Liver (tissue), 8 donors: ENCODE measurements at regions not wholly inside any gene's neighbourhood (a gene's known extent, or its start where the extent isn't known, plus 50 kb on each side); places are given as distances from the start of the nearest gene placed in this dataset.

Experiments used
- DNase-seq: peaks from one replicate; pipeline ENCODE4 v3.0.0-alpha.2; 2017; ENCODE audit warnings: low spot score
- H3K27ac ChIP-seq, 2 donors: one replicate each; pipeline ENCODE4 v1.7.0; 2013; ENCODE audit warnings: inconsistent platforms in 2 of 2, low read length in 2 of 2, control low read depth in 1 of 2, low read depth in 1 of 2, mild to moderate bottlenecking in 1 of 2
- H3K27me3 ChIP-seq, 4 donors: one replicate each; pipeline versions ENCODE4 v1.6.1 to v1.7.0; 2013; ENCODE audit warnings: low read length in 3 of 4, inconsistent platforms in 1 of 4, mild to moderate bottlenecking in 1 of 4, moderate library complexity in 1 of 4; ENCODE audit not compliant: control insufficient read depth in 4 of 4, insufficient read depth in 4 of 4
- H3K36me3 ChIP-seq, 4 donors: one replicate each; pipeline versions ENCODE4 v1.6.1 to v1.7.0; 2013; ENCODE audit warnings: low read length in 3 of 4, mild to moderate bottlenecking in 3 of 4, low read depth in 1 of 4, moderate library complexity in 1 of 4; ENCODE audit not compliant: control insufficient read depth in 4 of 4, insufficient read depth in 3 of 4
- H3K4me1 ChIP-seq, 4 donors: one replicate each; pipeline versions ENCODE4 v1.6.1 to v1.7.0; 2013; ENCODE audit warnings: low read length in 3 of 4, mild to moderate bottlenecking in 3 of 4, moderate library complexity in 1 of 4; ENCODE audit not compliant: control insufficient read depth in 4 of 4, insufficient read depth in 4 of 4
- H3K4me3 ChIP-seq, 3 donors: one replicate each; pipeline versions ENCODE4 v1.6.1 to v1.7.0; 2013; ENCODE audit warnings: low read length in 3 of 3, control low read depth in 1 of 3, low read depth in 1 of 3, mild to moderate bottlenecking in 1 of 3
- H3K9ac ChIP-seq, 2 donors: one replicate each; pipeline ENCODE4 v1.7.0; 2013; ENCODE audit warnings: low read length in 2 of 2, mild to moderate bottlenecking in 2 of 2, moderate library complexity in 2 of 2, control low read depth in 1 of 2, low read depth in 1 of 2
- H3K9me3 ChIP-seq, 4 donors: one replicate each; pipeline versions ENCODE4 v1.6.1 to v1.7.0; 2013; ENCODE audit warnings: low read length in 3 of 4; ENCODE audit not compliant: control insufficient read depth in 4 of 4
- EGR1 ChIP-seq, 2 donors: IDR thresholded peaks; 2 replicates each; pipeline ENCODE4 v1.6.1; 2016 to 2018; ENCODE audit warnings: antibody characterized with exemption in 2 of 2, low read depth in 2 of 2
- FOXA2 ChIP-seq: IDR thresholded peaks from 2 replicates; pipeline ENCODE4 v1.6.1; 2016; ENCODE audit warnings: antibody characterized with exemption
- GABPA ChIP-seq, 2 donors: IDR thresholded peaks in 1 of 2; conservative IDR thresholded peaks in 1 of 2; 2 replicates each; pipeline ENCODE4 v1.6.1; 2016; ENCODE audit warnings: antibody characterized with exemption in 2 of 2, mild to moderate bottlenecking in 1 of 2, moderate library complexity in 1 of 2
- HNF4A ChIP-seq, 2 donors: conservative IDR thresholded peaks; 2 replicates each; pipeline ENCODE4 v1.6.1; 2016; ENCODE audit warnings: antibody characterized with exemption in 2 of 2, mild to moderate bottlenecking in 2 of 2
- HNF4G ChIP-seq: IDR thresholded peaks from 2 replicates; pipeline ENCODE4 v1.6.1; 2016; ENCODE audit warnings: antibody characterized with exemption
- JUND ChIP-seq, 2 donors: IDR thresholded peaks; 2 replicates each; pipeline ENCODE4 v1.6.1; 2016; ENCODE audit warnings: antibody characterized with exemption in 2 of 2
- NR2F2 ChIP-seq: IDR thresholded peaks from 2 replicates; pipeline ENCODE4 v1.6.1; 2016; ENCODE audit warnings: antibody characterized with exemption
- RAD21 ChIP-seq, 2 donors: IDR thresholded peaks; 2 replicates each; pipeline ENCODE4 v1.6.1; 2016; ENCODE audit warnings: antibody characterized with exemption in 2 of 2, mild to moderate bottlenecking in 2 of 2
- RXRA ChIP-seq, 2 donors: IDR thresholded peaks; 2 replicates each; pipeline ENCODE4 v1.6.1; 2017 to 2018; ENCODE audit warnings: antibody characterized with exemption in 2 of 2, mild to moderate bottlenecking in 1 of 2
- SP1 ChIP-seq: IDR thresholded peaks from 2 replicates; pipeline ENCODE4 v1.6.1; 2018; ENCODE audit warnings: antibody characterized with exemption, mild to moderate bottlenecking
- TAF1 ChIP-seq: conservative IDR thresholded peaks from 2 replicates; pipeline ENCODE4 v1.6.1; 2016; ENCODE audit warnings: antibody characterized with exemption, mild to moderate bottlenecking
- YY1 ChIP-seq: IDR thresholded peaks from 2 replicates; pipeline ENCODE4 v1.6.1; 2016; ENCODE audit warnings: antibody characterized with exemption, mild to moderate bottlenecking
- WGBS: extraction: QIAGEN DNeasy Blood & Tissue Kit; methylation state at CpG from one replicate; pipeline ENCODE4 v1.1.7; 2013; 5-methylcytosine and 5-hydroxymethylcytosine counted together
- TF ChIP-seq, protein P1 (sequence below): fragments of 150-350 bp; IDR thresholded peaks from 2 replicates; pipeline ENCODE4 v1.5.1; 2017; ENCODE audit warnings: improper control_type of control experiment, low read depth, low read length; ENCODE audit not compliant: missing input control
- TF ChIP-seq, protein P2 (sequence below): IDR thresholded peaks from 2 replicates; pipeline ENCODE4 v1.6.1; 2016; ENCODE audit warnings: antibody characterized with exemption
- TF ChIP-seq, protein P3 (sequence below): IDR thresholded peaks from 2 replicates; pipeline ENCODE4 v1.6.1; 2016; ENCODE audit warnings: antibody characterized with exemption
- TF ChIP-seq, protein P4 (sequence below): IDR thresholded peaks from 2 replicates; pipeline ENCODE4 v1.6.1; 2016; ENCODE audit warnings: antibody characterized with exemption, mild to moderate bottlenecking
- TF ChIP-seq, protein P5 (sequence below): IDR thresholded peaks from 2 replicates; pipeline ENCODE4 v1.6.1; 2016; ENCODE audit warnings: antibody characterized with exemption
- donor health status: healthy.
- donor health status: healthy.
- donor health status: healthy.
- donor health status: healthy.
- donor health status: healthy.

DNA sequence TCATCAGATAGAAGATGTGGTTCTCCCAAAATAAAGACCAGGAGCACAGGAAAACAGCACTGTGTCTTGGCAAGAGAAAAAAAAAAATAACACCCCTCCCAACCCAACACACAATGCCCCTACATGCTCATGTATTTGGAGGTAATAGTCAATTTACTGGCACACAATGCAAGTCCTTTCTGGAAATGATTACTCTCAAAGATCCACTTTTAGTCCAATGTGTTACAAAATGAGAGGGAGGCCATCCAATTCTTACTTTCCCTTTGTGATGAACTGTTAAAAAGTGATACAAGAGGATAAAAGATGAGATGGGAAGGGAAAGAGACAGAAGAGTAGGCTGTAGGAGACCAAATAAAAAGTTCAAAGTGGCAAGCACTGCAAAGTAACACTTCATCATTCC lies 180.3 kb upstream of the DKK2 start (continued):
- TF ChIP-seq, protein P1, sequence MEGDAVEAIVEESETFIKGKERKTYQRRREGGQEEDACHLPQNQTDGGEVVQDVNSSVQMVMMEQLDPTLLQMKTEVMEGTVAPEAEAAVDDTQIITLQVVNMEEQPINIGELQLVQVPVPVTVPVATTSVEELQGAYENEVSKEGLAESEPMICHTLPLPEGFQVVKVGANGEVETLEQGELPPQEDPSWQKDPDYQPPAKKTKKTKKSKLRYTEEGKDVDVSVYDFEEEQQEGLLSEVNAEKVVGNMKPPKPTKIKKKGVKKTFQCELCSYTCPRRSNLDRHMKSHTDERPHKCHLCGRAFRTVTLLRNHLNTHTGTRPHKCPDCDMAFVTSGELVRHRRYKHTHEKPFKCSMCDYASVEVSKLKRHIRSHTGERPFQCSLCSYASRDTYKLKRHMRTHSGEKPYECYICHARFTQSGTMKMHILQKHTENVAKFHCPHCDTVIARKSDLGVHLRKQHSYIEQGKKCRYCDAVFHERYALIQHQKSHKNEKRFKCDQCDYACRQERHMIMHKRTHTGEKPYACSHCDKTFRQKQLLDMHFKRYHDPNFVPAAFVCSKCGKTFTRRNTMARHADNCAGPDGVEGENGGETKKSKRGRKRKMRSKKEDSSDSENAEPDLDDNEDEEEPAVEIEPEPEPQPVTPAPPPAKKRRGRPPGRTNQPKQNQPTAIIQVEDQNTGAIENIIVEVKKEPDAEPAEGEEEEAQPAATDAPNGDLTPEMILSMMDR, result no peak
- TF ChIP-seq TAF1 (no peak), EGR1 (IDR thresholded peaks at IDR 0.05; ENCODE audit: low read depth in 2 of 2) (no peak), YY1 (no peak)
- TF ChIP-seq, protein P2, sequence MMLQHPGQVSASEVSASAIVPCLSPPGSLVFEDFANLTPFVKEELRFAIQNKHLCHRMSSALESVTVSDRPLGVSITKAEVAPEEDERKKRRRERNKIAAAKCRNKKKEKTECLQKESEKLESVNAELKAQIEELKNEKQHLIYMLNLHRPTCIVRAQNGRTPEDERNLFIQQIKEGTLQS, result no peak

DNA sequence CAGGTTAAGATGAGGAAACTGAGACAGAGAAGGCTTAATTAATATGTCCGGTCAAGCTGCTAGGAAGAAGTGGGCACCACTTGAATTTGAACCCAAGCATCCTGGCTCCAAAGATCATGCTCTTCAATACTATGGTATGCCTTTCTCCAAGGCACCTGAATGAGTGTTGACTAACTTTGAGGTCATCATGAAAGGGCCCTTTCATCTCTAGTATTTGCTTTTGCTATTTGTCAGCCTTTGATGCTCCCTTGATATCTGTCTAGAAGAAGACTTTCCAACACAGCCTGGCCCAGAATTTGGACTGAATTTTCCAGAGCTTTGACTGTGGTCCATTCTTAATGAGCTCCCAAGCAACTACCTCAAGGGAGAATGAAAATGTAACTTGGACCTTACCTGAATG lies 179.1 kb upstream of the DKK2 start:
- Histone ChIP-seq H3K9ac (no peak overlapping the region), H3K4me1 (no peaks in the 10 kb centered on the region), H3K36me3 (no peaks in the 10 kb centered on the region), H3K27me3 (no peaks in the 10 kb centered on the region), H3K27ac (no peak overlapping the region), H3K4me3 (no peak overlapping the region), H3K9me3 (no peaks in the 10 kb centered on the region)
- no peak for DNase-seq
- 92% methylated on average over 1 of the region's 1 CpG for WGBS
- TF ChIP-seq, protein P3, sequence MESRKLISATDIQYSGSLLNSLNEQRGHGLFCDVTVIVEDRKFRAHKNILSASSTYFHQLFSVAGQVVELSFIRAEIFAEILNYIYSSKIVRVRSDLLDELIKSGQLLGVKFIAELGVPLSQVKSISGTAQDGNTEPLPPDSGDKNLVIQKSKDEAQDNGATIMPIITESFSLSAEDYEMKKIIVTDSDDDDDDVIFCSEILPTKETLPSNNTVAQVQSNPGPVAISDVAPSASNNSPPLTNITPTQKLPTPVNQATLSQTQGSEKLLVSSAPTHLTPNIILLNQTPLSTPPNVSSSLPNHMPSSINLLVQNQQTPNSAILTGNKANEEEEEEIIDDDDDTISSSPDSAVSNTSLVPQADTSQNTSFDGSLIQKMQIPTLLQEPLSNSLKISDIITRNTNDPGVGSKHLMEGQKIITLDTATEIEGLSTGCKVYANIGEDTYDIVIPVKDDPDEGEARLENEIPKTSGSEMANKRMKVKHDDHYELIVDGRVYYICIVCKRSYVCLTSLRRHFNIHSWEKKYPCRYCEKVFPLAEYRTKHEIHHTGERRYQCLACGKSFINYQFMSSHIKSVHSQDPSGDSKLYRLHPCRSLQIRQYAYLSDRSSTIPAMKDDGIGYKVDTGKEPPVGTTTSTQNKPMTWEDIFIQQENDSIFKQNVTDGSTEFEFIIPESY, result no peak
- TF ChIP-seq SP1, result no peak
- TF ChIP-seq FOXA2, result no peak
- TF ChIP-seq, protein P1, result no peak
- TF ChIP-seq TAF1, result no peak
- no peak for TF ChIP-seq HNF4G
- no peak for TF ChIP-seq GABPA (IDR thresholded peaks at IDR 0.05 in 1 of 2, conservative IDR thresholded peaks at IDR 0.05 in 1 of 2)
- TF ChIP-seq, protein P2, result no peak
- TF ChIP-seq, protein P4, sequence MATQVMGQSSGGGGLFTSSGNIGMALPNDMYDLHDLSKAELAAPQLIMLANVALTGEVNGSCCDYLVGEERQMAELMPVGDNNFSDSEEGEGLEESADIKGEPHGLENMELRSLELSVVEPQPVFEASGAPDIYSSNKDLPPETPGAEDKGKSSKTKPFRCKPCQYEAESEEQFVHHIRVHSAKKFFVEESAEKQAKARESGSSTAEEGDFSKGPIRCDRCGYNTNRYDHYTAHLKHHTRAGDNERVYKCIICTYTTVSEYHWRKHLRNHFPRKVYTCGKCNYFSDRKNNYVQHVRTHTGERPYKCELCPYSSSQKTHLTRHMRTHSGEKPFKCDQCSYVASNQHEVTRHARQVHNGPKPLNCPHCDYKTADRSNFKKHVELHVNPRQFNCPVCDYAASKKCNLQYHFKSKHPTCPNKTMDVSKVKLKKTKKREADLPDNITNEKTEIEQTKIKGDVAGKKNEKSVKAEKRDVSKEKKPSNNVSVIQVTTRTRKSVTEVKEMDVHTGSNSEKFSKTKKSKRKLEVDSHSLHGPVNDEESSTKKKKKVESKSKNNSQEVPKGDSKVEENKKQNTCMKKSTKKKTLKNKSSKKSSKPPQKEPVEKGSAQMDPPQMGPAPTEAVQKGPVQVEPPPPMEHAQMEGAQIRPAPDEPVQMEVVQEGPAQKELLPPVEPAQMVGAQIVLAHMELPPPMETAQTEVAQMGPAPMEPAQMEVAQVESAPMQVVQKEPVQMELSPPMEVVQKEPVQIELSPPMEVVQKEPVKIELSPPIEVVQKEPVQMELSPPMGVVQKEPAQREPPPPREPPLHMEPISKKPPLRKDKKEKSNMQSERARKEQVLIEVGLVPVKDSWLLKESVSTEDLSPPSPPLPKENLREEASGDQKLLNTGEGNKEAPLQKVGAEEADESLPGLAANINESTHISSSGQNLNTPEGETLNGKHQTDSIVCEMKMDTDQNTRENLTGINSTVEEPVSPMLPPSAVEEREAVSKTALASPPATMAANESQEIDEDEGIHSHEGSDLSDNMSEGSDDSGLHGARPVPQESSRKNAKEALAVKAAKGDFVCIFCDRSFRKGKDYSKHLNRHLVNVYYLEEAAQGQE, result no peak
- no peak for TF ChIP-seq RAD21 (IDR thresholded peaks at IDR 0.05)
- TF ChIP-seq EGR1 (IDR thresholded peaks at IDR 0.05; ENCODE audit: low read depth in 2 of 2), result no peak
- no peak for TF ChIP-seq HNF4A (conservative IDR thresholded peaks at IDR 0.05)
- TF ChIP-seq RXRA (IDR thresholded peaks at IDR 0.05), result no peak
- TF ChIP-seq NR2F2, result no peak
- TF ChIP-seq, protein P5, sequence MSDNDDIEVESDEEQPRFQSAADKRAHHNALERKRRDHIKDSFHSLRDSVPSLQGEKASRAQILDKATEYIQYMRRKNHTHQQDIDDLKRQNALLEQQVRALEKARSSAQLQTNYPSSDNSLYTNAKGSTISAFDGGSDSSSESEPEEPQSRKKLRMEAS, result no peak
- no peak for TF ChIP-seq JUND (IDR thresholded peaks at IDR 0.05)
